Upper lobe of left lung (tissue), 4 donors: ENCODE measurements at regions not wholly inside any gene's neighbourhood (a gene's known extent, or its start where the extent isn't known, plus 50 kb on each side); places are given as distances from the start of the nearest gene placed in this dataset.

Experiments used
- EP300 ChIP-seq, 4 donors: sonication (generic); formaldehyde crosslinking; IDR thresholded peaks; one replicate each; pipeline ENCODE4 v1.5.1; 2017; ENCODE audit warnings: antibody characterized with exemption in 4 of 4, control low read depth in 2 of 4
- POLR2A ChIP-seq, 4 donors: fragments of 450-650 bp; IDR thresholded peaks; one replicate each; pipeline ENCODE4 v1.5.1; 2016 to 2017; ENCODE audit warnings: antibody characterized with exemption in 4 of 4, mild to moderate bottlenecking in 2 of 4
- TF ChIP-seq, protein P1 (sequence below), 6 experiments: fragments of 450-650 bp in 4 of 6; fragments of 200-600 bp in 2 of 6; sonication (generic) in 2 of 6; IDR thresholded peaks; one replicate each; pipeline ENCODE4 v1.5.1; 2016 to 2019; ENCODE audit warnings: antibody characterized with exemption in 6 of 6

DNA sequence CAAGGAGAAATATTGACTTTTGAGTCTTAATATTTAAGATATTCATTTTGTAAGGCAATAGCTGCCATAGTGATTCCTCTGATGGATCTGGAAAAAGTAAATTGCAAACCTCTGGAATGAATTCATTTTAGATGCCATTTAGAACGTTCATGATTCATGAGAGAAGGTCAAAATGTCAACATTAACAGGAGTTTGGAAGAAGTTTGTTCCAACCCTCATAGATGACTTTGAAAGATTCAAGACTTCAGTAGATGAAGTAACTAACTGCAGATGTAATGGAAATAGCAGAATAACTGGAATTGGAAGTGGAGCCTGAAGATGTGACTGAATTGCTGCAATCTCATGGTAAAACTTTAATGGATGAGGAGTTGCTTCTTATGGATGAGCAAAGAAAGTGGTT is 100.9 kb upstream of the CCN2 start:
- TF ChIP-seq, protein P1, sequence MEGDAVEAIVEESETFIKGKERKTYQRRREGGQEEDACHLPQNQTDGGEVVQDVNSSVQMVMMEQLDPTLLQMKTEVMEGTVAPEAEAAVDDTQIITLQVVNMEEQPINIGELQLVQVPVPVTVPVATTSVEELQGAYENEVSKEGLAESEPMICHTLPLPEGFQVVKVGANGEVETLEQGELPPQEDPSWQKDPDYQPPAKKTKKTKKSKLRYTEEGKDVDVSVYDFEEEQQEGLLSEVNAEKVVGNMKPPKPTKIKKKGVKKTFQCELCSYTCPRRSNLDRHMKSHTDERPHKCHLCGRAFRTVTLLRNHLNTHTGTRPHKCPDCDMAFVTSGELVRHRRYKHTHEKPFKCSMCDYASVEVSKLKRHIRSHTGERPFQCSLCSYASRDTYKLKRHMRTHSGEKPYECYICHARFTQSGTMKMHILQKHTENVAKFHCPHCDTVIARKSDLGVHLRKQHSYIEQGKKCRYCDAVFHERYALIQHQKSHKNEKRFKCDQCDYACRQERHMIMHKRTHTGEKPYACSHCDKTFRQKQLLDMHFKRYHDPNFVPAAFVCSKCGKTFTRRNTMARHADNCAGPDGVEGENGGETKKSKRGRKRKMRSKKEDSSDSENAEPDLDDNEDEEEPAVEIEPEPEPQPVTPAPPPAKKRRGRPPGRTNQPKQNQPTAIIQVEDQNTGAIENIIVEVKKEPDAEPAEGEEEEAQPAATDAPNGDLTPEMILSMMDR (IDR thresholded peaks at IDR 0.05), result no peak
- TF ChIP-seq EP300 (IDR thresholded peaks at IDR 0.05) (no peak), POLR2A (IDR thresholded peaks at IDR 0.05) (no peak)
